CD4-positive, alpha-beta T cell treated with Interleukin-17A for 4 hours (primary cell): ENCODE measurements at regions not wholly inside any gene's neighbourhood (a gene's known extent, or its start where the extent isn't known, plus 50 kb on each side); places are given as distances from the start of the nearest gene placed in this dataset.

Experiments used
- DNase-seq: peaks from one replicate; pipeline ENCODE4 v3.0.0-alpha.2; 2020; ENCODE audit warnings: mixed read lengths

- DNase-seq = no peak
Observed at GRCh38 chr11:42625757-42626665, 685.8 kb upstream of the API5 start.

GRCh38 chr11:42631220-42631843 lies 680.5 kb upstream of the API5 start:
- no peak for DNase-seq

- no peak for DNase-seq
Observed at GRCh38 chr11:42646959-42647358, 664.8 kb upstream of the API5 start.

- DNase-seq = no peak
Observed at GRCh38 chr11:42647993-42648392, 663.8 kb upstream of the API5 start.

GRCh38 chr11:42651621-42652020 lies 660.2 kb upstream of the API5 start:
- DNase-seq = no peak

- no peak for DNase-seq
Observed at GRCh38 chr11:42657169-42657568, 654.6 kb upstream of the API5 start.

- no peak for DNase-seq
Observed at GRCh38 chr11:42661942-42662341, 649.9 kb upstream of the API5 start.

GRCh38 chr11:42669248-42669976 lies 642.4 kb upstream of the API5 start:
- DNase-seq = no peak

- DNase-seq = no peak
Observed at GRCh38 chr11:42674436-42674835, 637.4 kb upstream of the API5 start.

- no peak for DNase-seq
Observed at GRCh38 chr11:42707541-42707940, 604.3 kb upstream of the API5 start.

GRCh38 chr11:42709216-42709615 lies 602.6 kb upstream of the API5 start:
- DNase-seq = no peak

GRCh38 chr11:42713279-42713678 lies 598.5 kb upstream of the API5 start:
- DNase-seq = no peak

GRCh38 chr11:42713753-42714152 lies 598.0 kb upstream of the API5 start:
- DNase-seq = no peak

GRCh38 chr11:42720716-42721563 lies 590.9 kb upstream of the API5 start:
- DNase-seq = no peak

- no peak for DNase-seq
Observed at GRCh38 chr11:42727879-42728278, 583.9 kb upstream of the API5 start.

- no peak for DNase-seq
Observed at GRCh38 chr11:42762348-42762747, 549.4 kb upstream of the API5 start.

GRCh38 chr11:42764936-42765335 lies 546.9 kb upstream of the API5 start:
- no peak for DNase-seq

GRCh38 chr11:42768576-42768975 lies 543.2 kb upstream of the API5 start:
- no peak for DNase-seq

GRCh38 chr11:42770444-42771065 lies 541.2 kb upstream of the API5 start:
- no peak for DNase-seq

GRCh38 chr11:42772886-42773285 lies 538.9 kb upstream of the API5 start:
- DNase-seq = no peak

- no peak for DNase-seq
Observed at GRCh38 chr11:42773729-42774128, 538.1 kb upstream of the API5 start.

GRCh38 chr11:42774567-42774966 lies 537.2 kb upstream of the API5 start:
- DNase-seq = no peak
